Non-pigmented ciliary epithelial cell (primary cell): ENCODE measurements at regions not wholly inside any gene's neighbourhood (a gene's known extent, or its start where the extent isn't known, plus 50 kb on each side); places are given as distances from the start of the nearest gene placed in this dataset.

ENCODE experiments used
- DNase-seq: peaks from one replicate; pipeline ENCODE4 v3.0.0-alpha.2; 2010; ENCODE audit warnings: low read depth

- DNase-seq = no peak
Observed at GRCh38 chr14:84891404-84891803, 638.5 kb upstream of the FLRT2 start.

- no peak for DNase-seq
Observed at GRCh38 chr14:84894254-84894653, 635.7 kb upstream of the FLRT2 start.

- DNase-seq = no peak
Observed at GRCh38 chr14:84922370-84922769, 607.6 kb upstream of the FLRT2 start.

- DNase-seq = no peak
Observed at GRCh38 chr14:84926656-84927055, 603.3 kb upstream of the FLRT2 start.

- peak; percentile 5 for DNase-seq
Observed at GRCh38 chr14:84927096-84927827, 602.7 kb upstream of the FLRT2 start.

GRCh38 chr14:84929086-84929485 is 600.9 kb upstream of the FLRT2 start:
- no peak for DNase-seq

GRCh38 chr14:84929834-84930233 is 600.1 kb upstream of the FLRT2 start:
- DNase-seq = no peak

GRCh38 chr14:84937016-84937415 is 592.9 kb upstream of the FLRT2 start:
- no peak for DNase-seq

GRCh38 chr14:84937449-84937848 is 592.5 kb upstream of the FLRT2 start:
- DNase-seq = no peak

GRCh38 chr14:84944901-84945300 is 585.0 kb upstream of the FLRT2 start:
- DNase-seq = peak; percentile 10

GRCh38 chr14:84959851-84960520 is 570.0 kb upstream of the FLRT2 start:
- no peak for DNase-seq

GRCh38 chr14:84961637-84962036 is 568.3 kb upstream of the FLRT2 start:
- DNase-seq = no peak

- no peak for DNase-seq
Observed at GRCh38 chr14:84963518-84963917, 566.4 kb upstream of the FLRT2 start.

GRCh38 chr14:84965279-84965678 is 564.7 kb upstream of the FLRT2 start:
- no peak for DNase-seq

- no peak for DNase-seq
Observed at GRCh38 chr14:84969501-84969900, 560.4 kb upstream of the FLRT2 start.

GRCh38 chr14:84975241-84975902 is 554.6 kb upstream of the FLRT2 start:
- DNase-seq = no peak

- DNase-seq = no peak
Observed at GRCh38 chr14:84976805-84977204, 553.1 kb upstream of the FLRT2 start.

- no peak for DNase-seq
Observed at GRCh38 chr14:84987042-84987441, 542.9 kb upstream of the FLRT2 start.

GRCh38 chr14:84988357-84988756 is 541.6 kb upstream of the FLRT2 start:
- DNase-seq = no peak

- no peak for DNase-seq
Observed at GRCh38 chr14:84991021-84991420, 538.9 kb upstream of the FLRT2 start.

- DNase-seq = no peak
Observed at GRCh38 chr14:84998216-84998615, 531.7 kb upstream of the FLRT2 start.

GRCh38 chr14:85002846-85003245 is 527.1 kb upstream of the FLRT2 start:
- no peak for DNase-seq

- no peak for DNase-seq
Observed at GRCh38 chr14:85003805-85004204, 526.1 kb upstream of the FLRT2 start.
